ENCODE measurements at regions not wholly inside any gene's neighbourhood (a gene's known extent, or its start where the extent isn't known, plus 50 kb on each side); places are given as distances from the start of the nearest gene placed in this dataset.
"Not testable (repeated sequence)": the region's sequence is repeated elsewhere in the genome, so short reads cannot be mapped to it uniquely, and the experiment has no call there.

GRCh38 chr9:101838988-101839387 lies 100.5 kb upstream of the GRIN3A start:
- DNase-seq = not testable (repeated sequence)

GRCh38 chr9:101836021-101836420 lies 97.6 kb upstream of the GRIN3A start:
- DNase-seq = no peak

GRCh38 chr9:101832486-101832885 lies 94.0 kb upstream of the GRIN3A start:
- DNase-seq = no peak

- DNase-seq = not testable (repeated sequence)
These were observed 83.0 kb upstream of the GRIN3A start for GRCh38 chr9:101821450-101821849.

- not testable (repeated sequence) for DNase-seq
These were observed 82.5 kb upstream of the GRIN3A start for GRCh38 chr9:101820983-101821382.

GRCh38 chr9:101814064-101814463 lies 75.6 kb upstream of the GRIN3A start:
- DNase-seq = no peak

- not testable (repeated sequence) for DNase-seq
These were observed 69.4 kb upstream of the GRIN3A start for GRCh38 chr9:101807879-101808278.

GRCh38 chr9:101796044-101796443 lies 57.6 kb upstream of the GRIN3A start:
- no peak for DNase-seq

- no peak for DNase-seq
These were observed 56.7 kb upstream of the GRIN3A start for GRCh38 chr9:101795147-101795546.

- no peak for DNase-seq
These were observed 54.0 kb upstream of the GRIN3A start for GRCh38 chr9:101792475-101792874.

- DNase-seq = no peak
These were observed 53.5 kb upstream of the GRIN3A start for GRCh38 chr9:101791938-101792337.

- DNase-seq = no peak
These were observed 53.1 kb upstream of the GRIN3A start for GRCh38 chr9:101791533-101791932.
